ENCODE measurements at regions not wholly inside any gene's neighbourhood (a gene's known extent, or its start where the extent isn't known, plus 50 kb on each side); places are given as distances from the start of the nearest gene placed in this dataset.
A peak's percentile ranks its signal among the peaks of the same experiment; 100 is the strongest.
"Not testable (repeated sequence)": the region's sequence is repeated elsewhere in the genome, so short reads cannot be mapped to it uniquely, and the experiment has no call there.

DNA sequence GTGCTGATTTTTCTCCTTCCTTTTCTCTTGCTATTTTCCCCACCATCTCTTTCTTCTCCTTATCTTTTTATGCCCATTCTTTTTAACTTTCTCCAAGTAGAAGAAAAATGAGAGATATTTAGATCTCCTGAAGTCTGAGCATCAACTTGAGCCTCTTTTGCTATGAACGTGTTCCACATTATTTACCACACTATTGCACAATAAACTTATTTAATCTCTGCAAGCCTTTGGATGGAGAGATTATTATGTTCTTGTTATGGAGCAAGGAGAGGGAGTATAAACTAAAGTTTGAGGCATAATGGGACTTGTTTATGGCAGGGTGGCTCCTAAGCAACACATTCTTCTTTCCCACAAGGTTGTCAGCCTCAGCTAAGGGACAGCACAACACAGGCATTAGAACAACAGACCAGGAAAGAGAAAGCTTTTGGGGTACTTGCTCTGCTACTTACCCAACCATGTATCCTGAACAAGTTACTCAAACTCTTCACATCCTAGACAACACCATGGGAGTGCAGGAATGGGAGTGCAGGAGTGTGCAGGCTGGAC lies 365.5 kb upstream of the BOD1L1 start:
- no peak for DNase-seq (ENCODE audit: low read depth, low spot score)
- no peak overlapping the region for H3K4me3 ChIP-seq (ENCODE audit: low read length)

DNA sequence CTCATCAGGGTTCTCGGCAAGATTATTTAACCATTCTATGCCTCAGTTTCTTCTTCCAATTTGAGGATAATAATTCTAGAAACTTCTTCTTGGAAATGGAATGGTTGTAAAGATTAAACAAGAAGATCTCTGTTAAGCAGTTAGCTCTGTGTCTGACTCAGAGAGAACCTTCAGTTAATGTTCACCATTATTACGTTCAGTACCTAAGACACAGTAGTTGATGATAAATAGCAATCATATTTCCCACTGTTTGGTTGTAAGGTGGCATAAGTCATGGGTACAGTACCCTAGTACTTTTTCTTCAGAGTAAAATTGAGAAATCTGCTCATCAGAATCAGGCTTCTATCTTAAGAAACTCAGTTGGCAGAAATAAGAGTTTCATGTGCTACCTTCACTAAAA lies 366.5 kb upstream of the BOD1L1 start:
- no peak overlapping the region for H3K4me3 ChIP-seq (ENCODE audit: low read length)
- no peak for DNase-seq (ENCODE audit: low read depth, low spot score)

DNA sequence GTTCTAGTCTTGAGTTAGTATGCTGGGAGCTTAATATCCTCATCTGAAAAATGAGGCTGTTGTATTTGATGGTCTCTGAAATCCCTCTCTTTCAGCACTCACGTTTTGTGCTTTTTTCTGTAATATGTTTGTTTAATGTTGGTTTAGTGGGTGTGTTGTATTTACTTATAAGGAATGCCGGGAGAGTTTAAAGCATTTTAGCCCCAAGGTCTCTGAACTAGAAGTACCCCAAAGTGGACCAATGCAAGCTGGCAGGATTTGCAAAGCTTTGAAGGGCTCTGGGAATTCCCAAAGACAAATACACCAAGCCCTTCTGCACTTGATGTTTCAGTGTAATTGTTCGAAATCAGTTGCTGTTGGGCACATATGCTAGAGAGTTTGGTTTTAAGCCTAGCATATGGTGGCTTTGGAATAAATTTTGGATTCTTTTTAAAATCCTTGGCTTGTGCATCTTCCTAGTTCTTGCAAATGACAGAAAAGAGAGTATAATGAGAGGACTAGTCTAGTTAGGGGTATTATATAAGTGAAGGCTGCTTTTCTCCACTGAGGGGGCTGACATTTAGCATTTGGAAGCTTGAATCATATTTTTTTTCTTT lies 371.4 kb upstream of the BOD1L1 start:
- DNase-seq (ENCODE audit: low read depth, low spot score): no peak
- no peak overlapping the region for H3K4me3 ChIP-seq (ENCODE audit: low read length)

- no peak overlapping the region for H3K4me3 ChIP-seq (ENCODE audit: low read length)
- DNase-seq (ENCODE audit: low read depth, low spot score): no peak
These were observed 372.7 kb upstream of the BOD1L1 start for GRCh38 chr4:14000091-14000814.

DNA sequence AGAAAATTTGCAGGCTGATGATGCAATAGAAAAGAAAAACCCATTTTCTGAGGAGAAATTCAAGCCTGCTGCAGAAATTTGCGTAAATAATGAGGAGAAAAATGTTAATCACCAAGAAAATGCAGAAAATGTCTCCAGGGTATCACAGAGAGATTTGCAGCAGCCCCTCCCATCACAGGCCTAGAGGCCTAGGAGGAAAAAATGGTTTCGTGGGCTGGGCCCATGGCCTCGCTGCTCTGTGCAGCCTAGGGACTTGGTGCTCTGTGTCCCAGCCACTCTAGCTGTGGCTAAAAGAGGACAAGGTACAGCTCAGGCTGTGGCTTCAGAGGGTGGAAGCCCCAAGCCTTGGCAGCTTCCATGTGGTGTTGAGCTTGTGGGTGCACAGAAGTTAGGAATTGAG lies 374.8 kb upstream of the BOD1L1 start:
- DNase-seq (ENCODE audit: low read depth, low spot score); H3K4me3 ChIP-seq (ENCODE audit: low read length): not testable (repeated sequence)

- H3K4me3 ChIP-seq (ENCODE audit: low read length): no peak overlapping the region
- DNase-seq (ENCODE audit: low read depth, low spot score): no peak
These were observed 381.0 kb upstream of the BOD1L1 start for GRCh38 chr4:14008494-14008893.

DNA sequence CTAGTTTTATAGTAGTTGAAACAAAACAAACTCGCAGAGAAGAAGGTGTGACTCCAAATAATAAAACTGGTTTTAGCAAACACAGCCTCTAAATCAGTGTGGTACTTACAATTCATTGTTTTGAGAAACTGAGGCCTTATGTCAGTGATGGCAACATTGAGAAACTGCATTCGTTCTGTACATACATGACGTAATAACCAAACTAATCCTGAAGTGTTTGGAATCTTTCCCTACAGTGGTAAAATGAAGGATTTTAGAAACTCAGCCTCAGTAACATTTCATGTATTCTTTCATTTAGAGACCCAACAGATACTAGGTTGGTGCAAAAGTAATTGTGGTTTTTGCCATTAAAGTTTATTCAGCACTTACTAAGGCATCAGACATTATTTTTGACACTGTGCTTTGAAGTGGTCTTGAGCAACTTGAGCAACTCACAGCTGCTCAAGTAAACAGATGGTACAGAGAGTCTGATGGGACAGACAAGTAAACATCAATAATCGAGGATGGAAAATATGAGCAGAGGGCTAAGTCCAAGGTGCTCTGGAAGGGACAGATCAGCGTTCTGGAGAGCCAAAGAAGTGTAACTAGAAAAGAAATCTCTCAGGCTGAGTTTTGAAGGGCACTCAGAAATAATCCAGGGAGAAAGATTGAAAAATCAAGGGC lies 390.8 kb upstream of the BOD1L1 start:
- no peak for DNase-seq (ENCODE audit: low read depth, low spot score)
- H3K4me3 ChIP-seq (ENCODE audit: low read length): no peak overlapping the region

- H3K4me3 ChIP-seq (ENCODE audit: low read length): no peak overlapping the region
- no peak for DNase-seq (ENCODE audit: low read depth, low spot score)
These were observed 394.9 kb upstream of the BOD1L1 start for GRCh38 chr4:14022456-14022855.

DNA sequence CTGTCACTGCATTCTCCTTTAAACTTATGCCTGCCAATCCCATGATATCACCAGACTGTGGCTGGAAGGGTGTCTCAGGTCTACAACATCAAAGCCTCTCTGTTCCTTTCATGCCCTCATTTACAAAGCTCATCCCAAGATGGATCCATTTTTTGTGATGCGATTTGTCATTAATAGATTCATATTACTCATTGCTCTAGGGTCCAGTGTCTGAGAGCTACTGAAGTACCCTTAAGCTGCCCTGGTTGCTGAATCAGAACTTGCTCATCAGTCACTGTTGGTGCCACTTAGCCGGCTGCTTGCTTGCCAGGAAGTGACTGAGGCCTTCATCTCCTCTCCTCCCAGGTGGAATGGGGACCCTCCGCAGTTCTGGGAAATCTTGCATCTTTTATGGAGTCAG lies 395.5 kb upstream of the BOD1L1 start:
- H3K4me3 ChIP-seq (ENCODE audit: low read length): no peak overlapping the region
- DNase-seq (ENCODE audit: low read depth, low spot score): no peak

DNA sequence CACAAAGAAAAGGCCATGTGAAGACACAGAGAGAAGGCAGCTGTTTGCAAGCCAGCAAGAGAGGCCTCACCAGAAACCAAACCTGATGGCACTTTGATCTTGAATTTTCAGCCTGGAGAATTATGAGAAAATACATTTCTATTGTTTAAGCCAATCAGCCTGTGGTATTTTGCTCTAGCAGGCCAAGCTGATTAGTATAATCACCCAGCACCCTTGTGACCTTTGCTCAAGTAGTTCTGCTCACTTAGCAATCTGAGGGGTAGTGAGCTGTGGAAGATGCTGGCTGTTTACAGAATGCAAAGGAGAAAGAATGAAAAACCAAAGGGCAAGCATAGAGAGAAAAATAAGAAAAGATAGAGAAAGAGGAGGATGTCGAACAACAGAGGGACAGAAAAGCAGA lies 396.4 kb upstream of the BOD1L1 start:
- no peak overlapping the region for H3K4me3 ChIP-seq (ENCODE audit: low read length)
- no peak for DNase-seq (ENCODE audit: low read depth, low spot score)

DNA sequence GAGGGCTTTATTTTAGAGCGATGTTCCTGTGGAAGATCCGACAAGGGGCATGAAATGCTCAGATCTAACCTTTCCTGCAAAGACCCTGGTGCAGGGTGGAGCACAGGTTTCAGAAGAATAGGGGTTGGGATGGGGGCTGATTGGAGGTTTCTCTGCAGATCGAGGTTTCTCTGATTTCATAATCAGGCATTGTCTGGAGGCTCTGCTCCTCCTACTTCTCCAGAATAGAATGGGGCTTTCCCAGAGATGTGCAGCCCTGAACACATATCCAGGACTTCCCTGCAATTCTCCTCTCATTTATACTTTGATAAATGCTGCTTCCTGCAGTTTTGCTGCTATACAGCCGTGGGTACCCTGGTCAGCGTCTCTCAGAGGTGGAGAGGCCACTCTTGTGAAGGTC lies 397.6 kb upstream of the BOD1L1 start:
- H3K4me3 ChIP-seq (ENCODE audit: low read length): no peak overlapping the region
- no peak for DNase-seq (ENCODE audit: low read depth, low spot score)

DNA sequence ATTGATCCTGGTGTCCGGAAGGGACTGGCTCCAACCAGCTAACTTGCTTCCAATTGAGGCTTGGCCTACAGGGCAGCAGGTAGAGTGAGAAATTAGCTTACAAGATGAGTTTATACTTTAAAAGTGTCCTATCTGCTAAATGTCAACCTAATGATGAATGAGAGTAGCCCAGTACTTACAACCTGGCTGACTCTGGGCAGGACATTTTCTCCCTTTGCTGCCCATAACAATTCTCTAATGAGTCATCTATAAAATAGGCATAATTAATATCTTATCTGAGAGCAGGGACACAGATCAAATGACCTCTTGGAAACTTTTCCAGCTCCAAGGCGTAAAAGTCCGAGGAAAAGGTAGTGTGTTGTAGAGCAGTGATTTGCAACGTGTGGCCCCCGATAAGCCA lies 398.4 kb upstream of the BOD1L1 start:
- no peak overlapping the region for H3K4me3 ChIP-seq (ENCODE audit: low read length)
- DNase-seq (ENCODE audit: low read depth, low spot score): no peak

DNA sequence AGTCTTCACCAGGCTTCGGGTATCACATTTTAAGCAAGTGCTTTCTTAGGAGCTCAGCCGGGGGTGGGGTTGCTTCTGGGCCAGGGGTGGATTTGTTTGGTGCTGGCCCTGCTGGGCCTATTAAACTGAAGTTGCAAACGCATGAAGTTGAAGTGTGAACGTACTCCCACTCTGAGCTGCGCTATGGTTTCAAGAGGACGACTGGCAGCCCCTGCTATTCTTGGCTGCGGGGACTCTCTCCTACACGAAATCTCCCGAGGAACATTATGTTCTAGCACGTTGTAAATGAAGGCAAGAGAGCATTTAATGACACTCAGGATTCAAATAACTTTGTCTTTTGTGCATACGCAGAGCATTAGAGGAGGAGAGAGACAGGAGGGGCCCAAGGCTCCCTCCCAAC lies 401.3 kb upstream of the BOD1L1 start:
- no peak overlapping the region for H3K4me3 ChIP-seq (ENCODE audit: low read length)
- DNase-seq (ENCODE audit: low read depth, low spot score): no peak

DNA sequence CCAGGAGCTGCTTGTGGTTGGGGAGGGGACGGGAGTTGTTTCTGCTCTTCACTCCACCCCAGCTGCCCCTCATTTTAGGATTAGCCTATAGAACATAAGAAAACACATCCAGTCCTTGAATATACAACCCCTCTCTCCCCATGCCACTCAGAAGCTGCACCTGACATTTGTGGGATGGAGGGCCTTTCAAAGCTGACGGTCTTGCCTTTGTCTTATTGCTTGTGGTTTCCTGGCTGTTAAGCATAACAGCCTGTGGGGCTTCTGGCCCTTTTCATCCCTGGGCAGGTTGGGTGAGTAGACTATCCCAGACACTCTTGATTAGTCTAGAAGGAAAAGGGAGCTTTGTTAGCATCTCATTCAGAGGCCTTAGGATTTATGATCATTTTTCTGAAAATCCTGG lies 407.6 kb upstream of the BOD1L1 start:
- peak; percentile 77 for DNase-seq (ENCODE audit: low read depth, low spot score)
- no peak overlapping the region for H3K4me3 ChIP-seq (ENCODE audit: low read length)

GRCh38 chr4:14043203-14043602 lies 415.7 kb upstream of the BOD1L1 start:
- DNase-seq (ENCODE audit: low read depth, low spot score): no peak
- no peak overlapping the region for H3K4me3 ChIP-seq (ENCODE audit: low read length)

- H3K4me3 ChIP-seq (ENCODE audit: low read length): no peak overlapping the region
- DNase-seq (ENCODE audit: low read depth, low spot score): no peak
These were observed 419.1 kb upstream of the BOD1L1 start for GRCh38 chr4:14046642-14047041.

DNA sequence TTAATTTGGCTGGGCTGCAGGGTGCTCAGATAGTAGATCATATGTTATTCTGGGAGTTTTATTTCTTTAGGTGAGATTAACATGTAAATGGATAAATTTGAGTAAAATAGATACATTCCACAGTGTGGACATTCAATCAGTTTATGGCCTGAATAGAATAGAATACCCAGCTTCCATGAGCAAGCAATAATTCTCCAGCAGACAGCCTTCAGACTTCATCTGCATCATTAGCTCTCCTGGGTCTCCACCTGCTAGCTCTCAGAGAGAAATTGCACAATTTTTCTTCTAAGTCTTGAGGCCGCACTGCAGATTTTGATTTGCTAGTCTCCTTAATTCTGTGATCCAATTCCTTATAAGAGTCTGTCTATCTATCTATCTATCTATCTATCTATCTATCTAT lies 420.3 kb upstream of the BOD1L1 start:
- no peak for DNase-seq (ENCODE audit: low read depth, low spot score)
- H3K4me3 ChIP-seq (ENCODE audit: low read length): no peak overlapping the region

- H3K4me3 ChIP-seq (ENCODE audit: low read length): no peak overlapping the region
- DNase-seq (ENCODE audit: low read depth, low spot score): no peak
These were observed 422.4 kb upstream of the BOD1L1 start for GRCh38 chr4:14049946-14050345.

DNA sequence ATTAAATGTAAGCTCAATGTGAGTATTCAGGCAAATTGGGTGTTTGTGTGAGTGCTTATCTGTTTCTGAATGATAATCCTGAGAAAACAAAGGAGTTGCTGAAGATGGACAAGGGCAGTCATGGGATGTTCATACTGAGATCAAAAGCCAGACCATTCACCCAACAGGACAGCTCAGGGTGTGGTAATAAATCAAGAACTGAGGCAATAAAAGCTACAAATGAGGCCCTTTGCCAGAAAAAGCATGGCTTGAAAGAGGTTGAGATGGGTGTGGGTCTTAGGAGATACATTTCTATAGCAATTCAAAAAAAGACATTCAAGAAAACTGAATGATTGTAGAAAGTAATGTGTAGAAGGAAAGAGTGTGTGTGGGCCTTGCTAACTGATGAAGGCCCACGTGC lies 425.8 kb upstream of the BOD1L1 start:
- no peak overlapping the region for H3K4me3 ChIP-seq (ENCODE audit: low read length)
- no peak for DNase-seq (ENCODE audit: low read depth, low spot score)

DNA sequence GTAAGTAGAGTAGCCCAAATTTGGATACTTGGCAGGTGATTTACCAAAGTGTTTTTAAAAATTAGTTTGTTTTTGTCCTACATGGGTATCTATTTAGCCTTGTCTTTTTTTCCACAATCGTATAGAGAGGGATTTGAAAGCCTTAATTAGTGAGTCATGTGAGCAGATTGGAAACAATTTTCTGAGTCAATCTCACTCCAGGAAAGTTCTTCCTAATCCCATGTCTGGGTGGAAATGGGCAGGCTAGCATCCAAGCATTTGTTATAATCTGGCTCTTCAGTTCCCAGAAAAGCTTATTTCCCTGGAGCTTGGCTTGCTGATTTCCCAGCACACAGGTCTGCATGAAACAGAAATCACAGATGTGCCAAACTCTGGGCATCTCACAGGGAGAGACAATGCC lies 426.9 kb upstream of the BOD1L1 start:
- H3K4me3 ChIP-seq (ENCODE audit: low read length): no peak overlapping the region
- DNase-seq (ENCODE audit: low read depth, low spot score): no peak
